Globus pallidus (tissue), 1 donor: ENCODE measurements at regions not wholly inside any gene's neighbourhood (a gene's known extent, or its start where the extent isn't known, plus 50 kb on each side); places are given as distances from the start of the nearest gene placed in this dataset.

Experiments used
- DNase-seq: peaks from one replicate; pipeline ENCODE4 v3.0.0-alpha.2; 2015; ENCODE audit warnings: low spot score

- DNase-seq = no peak
Measured at GRCh38 chr4:147054228-147054872, 108.7 kb upstream of the TTC29 start.

- no peak for DNase-seq
Measured at GRCh38 chr4:147056940-147057610, 111.4 kb upstream of the TTC29 start.

- DNase-seq = no peak
Measured at GRCh38 chr4:147057611-147058190, 112.0 kb upstream of the TTC29 start.

GRCh38 chr4:147059064-147059731, 113.5 kb upstream of the TTC29 start:
- DNase-seq = no peak

GRCh38 chr4:147060151-147060931, 114.7 kb upstream of the TTC29 start:
- DNase-seq = peak; percentile 29

- no peak for DNase-seq
Measured at GRCh38 chr4:147064856-147065255, 119.2 kb upstream of the TTC29 start.

GRCh38 chr4:147068564-147068963, 122.9 kb upstream of the TTC29 start:
- no peak for DNase-seq

GRCh38 chr4:147071209-147071740, 125.6 kb upstream of the TTC29 start:
- DNase-seq = no peak

- DNase-seq = no peak
Measured at GRCh38 chr4:147076179-147076578, 130.5 kb upstream of the TTC29 start.

GRCh38 chr4:147076728-147077127, 131.1 kb upstream of the TTC29 start:
- DNase-seq = no peak

- DNase-seq = no peak
Measured at GRCh38 chr4:147078362-147078761, 132.7 kb upstream of the TTC29 start.

- peak; percentile 20 for DNase-seq
Measured at GRCh38 chr4:147078875-147079658, 133.4 kb upstream of the TTC29 start.

GRCh38 chr4:147084861-147085260, 139.2 kb upstream of the TTC29 start:
- DNase-seq = no peak

- DNase-seq = no peak
Measured at GRCh38 chr4:147085781-147086180, 140.1 kb upstream of the TTC29 start.

- DNase-seq = no peak
Measured at GRCh38 chr4:147088146-147088545, 142.5 kb upstream of the TTC29 start.

GRCh38 chr4:147090486-147090885, 144.8 kb upstream of the TTC29 start:
- DNase-seq = no peak

- DNase-seq = no peak
Measured at GRCh38 chr4:147093206-147093605, 147.5 kb upstream of the TTC29 start.

GRCh38 chr4:147094238-147094637, 148.6 kb upstream of the TTC29 start:
- no peak for DNase-seq

- DNase-seq = peak; percentile 63
Measured at GRCh38 chr4:147096667-147097604, 151.3 kb upstream of the TTC29 start.

GRCh38 chr4:147101678-147102077, 156.0 kb upstream of the TTC29 start:
- no peak for DNase-seq
